ENCODE measurements at regions not wholly inside any gene's neighbourhood (a gene's known extent, or its start where the extent isn't known, plus 50 kb on each side); places are given as distances from the start of the nearest gene placed in this dataset.

GRCh38 chr2:153360239-153360638 is 118.3 kb downstream of the RPRM start:
- no peaks in the 10 kb centered on the region for H3K36me3 ChIP-seq (ENCODE audit: insufficient read depth, low read length)
- H3K27ac Mint-ChIP-seq, result no peak overlapping the region
- no peaks in the 10 kb centered on the region for H3K4me1 Mint-ChIP-seq
- H3K4me3 Mint-ChIP-seq, result no peak overlapping the region
- H3K4me3 ChIP-seq (ENCODE audit: low read length in 2 of 2), result no peak overlapping the region
- H3K27me3 ChIP-seq (ENCODE audit: insufficient read depth, low read length), result no peaks in the 10 kb centered on the region
- no peaks in the 10 kb centered on the region for H3K9me3 ChIP-seq (ENCODE audit: control insufficient read depth in 1 of 2, low read length in 2 of 2)
- peaks cover 0 to 11% (median 4%) of the 10 kb centered on the region in 8 donors for H3K9me3 Mint-ChIP-seq
- no peaks in the 10 kb centered on the region for H3K27me3 Mint-ChIP-seq
- no peak for DNase-seq
- intact Hi-C loops (cut with micrococcal nuclease), result no loop called here
- H3K36me3 Mint-ChIP-seq, result no peaks in the 10 kb centered on the region
- H3K27ac ChIP-seq (ENCODE audit: low read depth, low read length), result no peak overlapping the region
- no peaks in the 10 kb centered on the region for H3K4me1 ChIP-seq (ENCODE audit: insufficient read depth, low read length)
- CTCF ChIA-PET (ENCODE audit: partially characterized antibody), result no interaction called here
- POLR2A ChIA-PET (ENCODE audit: partially characterized antibody), result no interaction called here

GRCh38 chr2:153354377-153354776 is 124.2 kb downstream of the RPRM start:
- intact Hi-C loops (cut with micrococcal nuclease), result no loop called here

GRCh38 chr2:153349603-153350002 is 129.0 kb downstream of the RPRM start:
- no peak overlapping the region for H3K4me3 ChIP-seq (ENCODE audit: low read length in 2 of 2)
- Mint-ChIP-seq H3K4me1 (peaks cover 0 to 2% (median 0%) of the 10 kb centered on the region in 4 donors), H3K27ac (no peak overlapping the region), H3K36me3 (no peaks in the 10 kb centered on the region), H3K4me3 (no peak overlapping the region), H3K9me3 (peaks cover 4 to 13% (median 7%) of the 10 kb centered on the region in 8 donors), H3K27me3 (no peaks in the 10 kb centered on the region)
- POLR2A ChIA-PET (ENCODE audit: partially characterized antibody), result no interaction called here
- DNase-seq, result no peak
- no peaks in the 10 kb centered on the region for H3K36me3 ChIP-seq (ENCODE audit: insufficient read depth, low read length)
- CTCF ChIA-PET (ENCODE audit: partially characterized antibody), result interaction anchor here (0.7 kb wide), 1 partner anchor 169 kb away, joined by 3 read pairs; no protein-coding TSS in a partner anchor
- H3K9me3 ChIP-seq (ENCODE audit: control insufficient read depth in 1 of 2, low read length in 2 of 2), result no peaks in the 10 kb centered on the region
- intact Hi-C loops (cut with micrococcal nuclease), result no loop called here
- no peaks in the 10 kb centered on the region for H3K4me1 ChIP-seq (ENCODE audit: insufficient read depth, low read length)
- no peaks in the 10 kb centered on the region for H3K27me3 ChIP-seq (ENCODE audit: insufficient read depth, low read length)
- H3K27ac ChIP-seq (ENCODE audit: low read depth, low read length), result no peak overlapping the region

More at GRCh38 chr2:153354377-153354776, 124.2 kb downstream of the RPRM start:
- H3K27ac ChIP-seq (ENCODE audit: low read depth, low read length), result no peak overlapping the region
- Mint-ChIP-seq H3K27ac (no peak overlapping the region), H3K4me3 (no peak overlapping the region), H3K27me3 (no peaks in the 10 kb centered on the region), H3K36me3 (no peaks in the 10 kb centered on the region), H3K4me1 (no peaks in the 10 kb centered on the region), H3K9me3 (peaks cover 0 to 10% (median 5%) of the 10 kb centered on the region in 8 donors)
- ChIA-PET CTCF (ENCODE audit: partially characterized antibody) (no interaction called here), POLR2A (ENCODE audit: partially characterized antibody) (no interaction called here)
- DNase-seq, result no peak
- no peaks in the 10 kb centered on the region for H3K9me3 ChIP-seq (ENCODE audit: control insufficient read depth in 1 of 2, low read length in 2 of 2)
- no peaks in the 10 kb centered on the region for H3K4me1 ChIP-seq (ENCODE audit: insufficient read depth, low read length)
- H3K27me3 ChIP-seq (ENCODE audit: insufficient read depth, low read length), result no peaks in the 10 kb centered on the region
- no peaks in the 10 kb centered on the region for H3K36me3 ChIP-seq (ENCODE audit: insufficient read depth, low read length)
- H3K4me3 ChIP-seq (ENCODE audit: low read length in 2 of 2), result no peak overlapping the region

- no peak overlapping the region for H3K4me3 ChIP-seq (ENCODE audit: low read length in 2 of 2)
- H3K27me3 Mint-ChIP-seq, result no peaks in the 10 kb centered on the region
- no peak overlapping the region for H3K27ac Mint-ChIP-seq
- H3K9me3 ChIP-seq (ENCODE audit: control insufficient read depth in 1 of 2, low read length in 2 of 2), result no peaks in the 10 kb centered on the region
- CTCF ChIA-PET (ENCODE audit: partially characterized antibody), result no interaction called here
- H3K4me1 ChIP-seq (ENCODE audit: insufficient read depth, low read length), result no peaks in the 10 kb centered on the region
- DNase-seq, result no peak
- no peaks in the 10 kb centered on the region for H3K27me3 ChIP-seq (ENCODE audit: insufficient read depth, low read length)
- H3K4me1 Mint-ChIP-seq, result peaks cover 0 to 2% (median 0%) of the 10 kb centered on the region in 4 donors
- H3K4me3 Mint-ChIP-seq, result no peak overlapping the region
- no peaks in the 10 kb centered on the region for H3K36me3 Mint-ChIP-seq
- POLR2A ChIA-PET (ENCODE audit: partially characterized antibody), result no interaction called here
- intact Hi-C loops (cut with micrococcal nuclease), result no loop called here
- peaks cover 4 to 13% (median 5%) of the 10 kb centered on the region in 8 donors for H3K9me3 Mint-ChIP-seq
- no peaks in the 10 kb centered on the region for H3K36me3 ChIP-seq (ENCODE audit: insufficient read depth, low read length)
- H3K27ac ChIP-seq (ENCODE audit: low read depth, low read length), result no peak overlapping the region
These were observed 130.6 kb downstream of the RPRM start for GRCh38 chr2:153347818-153348495.

- DNase-seq, result no peak
- Mint-ChIP-seq H3K4me1 (no peaks in the 10 kb centered on the region), H3K27ac (no peak overlapping the region), H3K36me3 (no peaks in the 10 kb centered on the region), H3K9me3 (peaks cover 0 to 12% (median under 1%) of the 10 kb centered on the region in 8 donors), H3K4me3 (no peak overlapping the region), H3K27me3 (no peaks in the 10 kb centered on the region)
- no peaks in the 10 kb centered on the region for H3K9me3 ChIP-seq (ENCODE audit: control insufficient read depth in 1 of 2, low read length in 2 of 2)
- H3K27ac ChIP-seq (ENCODE audit: low read depth, low read length), result no peak overlapping the region
- no peaks in the 10 kb centered on the region for H3K27me3 ChIP-seq (ENCODE audit: insufficient read depth, low read length)
- intact Hi-C loops (cut with micrococcal nuclease), result no loop called here
- H3K36me3 ChIP-seq (ENCODE audit: insufficient read depth, low read length), result no peaks in the 10 kb centered on the region
- no peaks in the 10 kb centered on the region for H3K4me1 ChIP-seq (ENCODE audit: insufficient read depth, low read length)
- POLR2A ChIA-PET (ENCODE audit: partially characterized antibody), result no interaction called here
- CTCF ChIA-PET (ENCODE audit: partially characterized antibody), result no interaction called here
- H3K4me3 ChIP-seq (ENCODE audit: low read length in 2 of 2), result no peak overlapping the region
These were observed 157.7 kb downstream of the RPRM start for GRCh38 chr2:153320879-153321278.

- no peaks in the 10 kb centered on the region for H3K4me1 ChIP-seq (ENCODE audit: insufficient read depth, low read length)
- ChIA-PET CTCF (ENCODE audit: partially characterized antibody) (interaction anchor here (0.6 kb wide), 1 partner anchor 1240 kb away, joined by 3 read pairs; no protein-coding TSS in a partner anchor), POLR2A (ENCODE audit: partially characterized antibody) (no interaction called here)
- Mint-ChIP-seq H3K9me3 (peaks cover 2 to 10% (median 4%) of the 10 kb centered on the region in 8 donors), H3K4me1 (no peaks in the 10 kb centered on the region), H3K27ac (no peak overlapping the region), H3K4me3 (no peak overlapping the region), H3K36me3 (no peaks in the 10 kb centered on the region), H3K27me3 (peaks cover 0 to 2% of the 10 kb centered on the region in 2 donors)
- no peaks in the 10 kb centered on the region for H3K27me3 ChIP-seq (ENCODE audit: insufficient read depth, low read length)
- no peaks in the 10 kb centered on the region for H3K9me3 ChIP-seq (ENCODE audit: control insufficient read depth in 1 of 2, low read length in 2 of 2)
- no peak for DNase-seq
- intact Hi-C loops (cut with micrococcal nuclease), result no loop called here
- no peaks in the 10 kb centered on the region for H3K36me3 ChIP-seq (ENCODE audit: insufficient read depth, low read length)
- H3K27ac ChIP-seq (ENCODE audit: low read depth, low read length), result no peak overlapping the region
- no peak overlapping the region for H3K4me3 ChIP-seq (ENCODE audit: low read length in 2 of 2)
These were observed 167.1 kb downstream of the RPRM start for GRCh38 chr2:153311432-153311831.

- Histone ChIP-seq H3K27ac (ENCODE audit: low read depth, low read length) (no peak overlapping the region), H3K9me3 (ENCODE audit: control insufficient read depth in 1 of 2, low read length in 2 of 2) (no peaks in the 10 kb centered on the region), H3K4me3 (ENCODE audit: low read length in 2 of 2) (no peak overlapping the region), H3K4me1 (ENCODE audit: insufficient read depth, low read length) (no peaks in the 10 kb centered on the region), H3K27me3 (ENCODE audit: insufficient read depth, low read length) (no peaks in the 10 kb centered on the region), H3K36me3 (ENCODE audit: insufficient read depth, low read length) (no peaks in the 10 kb centered on the region)
- CTCF ChIA-PET (ENCODE audit: partially characterized antibody), result no interaction called here
- POLR2A ChIA-PET (ENCODE audit: partially characterized antibody), result no interaction called here
- DNase-seq, result no peak
- peaks cover 0 to 2% of the 10 kb centered on the region in 2 donors for H3K27me3 Mint-ChIP-seq
- no peaks in the 10 kb centered on the region for H3K4me1 Mint-ChIP-seq
- H3K9me3 Mint-ChIP-seq, result peaks cover 2 to 12% (median 3%) of the 10 kb centered on the region in 8 donors
- intact Hi-C loops (cut with micrococcal nuclease), result no loop called here
- no peaks in the 10 kb centered on the region for H3K36me3 Mint-ChIP-seq
- H3K4me3 Mint-ChIP-seq, result no peak overlapping the region
- H3K27ac Mint-ChIP-seq, result no peak overlapping the region
These were observed 170.1 kb downstream of the RPRM start for GRCh38 chr2:153308466-153308865.

Data from CD4-positive, alpha-beta memory T cell (primary cell).